ENCODE measurements at regions not wholly inside any gene's neighbourhood (a gene's known extent, or its start where the extent isn't known, plus 50 kb on each side); places are given as distances from the start of the nearest gene placed in this dataset.

DNA sequence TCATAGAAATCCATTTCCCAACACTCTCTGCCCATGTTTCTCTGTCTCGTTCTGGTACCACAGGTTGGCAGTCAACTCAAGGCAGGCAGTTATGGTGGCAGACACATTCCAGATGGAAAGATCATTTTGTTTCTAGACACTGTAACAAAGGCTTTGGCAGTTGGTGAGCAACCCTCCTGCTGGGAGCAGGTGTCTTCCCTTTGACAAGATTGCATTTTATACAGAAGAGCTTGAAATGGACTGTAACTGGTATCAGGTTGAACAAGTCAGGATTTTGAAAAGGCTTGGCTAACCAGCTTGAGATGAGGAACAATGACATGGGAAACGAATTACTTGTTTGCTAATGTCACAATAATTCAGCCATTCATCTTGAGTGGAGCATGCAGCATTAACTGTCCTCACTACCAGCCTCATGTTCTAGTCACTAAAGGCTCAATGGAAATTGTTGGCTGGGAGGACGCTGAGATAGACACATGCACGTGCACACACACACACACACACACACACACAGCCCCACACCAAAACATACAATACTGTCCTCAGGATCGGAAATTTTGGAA lies 170.0 kb downstream of the SEMA6D start:
- H3K27ac ChIP-seq: no peak overlapping the region
- TF ChIP-seq, protein P1, sequence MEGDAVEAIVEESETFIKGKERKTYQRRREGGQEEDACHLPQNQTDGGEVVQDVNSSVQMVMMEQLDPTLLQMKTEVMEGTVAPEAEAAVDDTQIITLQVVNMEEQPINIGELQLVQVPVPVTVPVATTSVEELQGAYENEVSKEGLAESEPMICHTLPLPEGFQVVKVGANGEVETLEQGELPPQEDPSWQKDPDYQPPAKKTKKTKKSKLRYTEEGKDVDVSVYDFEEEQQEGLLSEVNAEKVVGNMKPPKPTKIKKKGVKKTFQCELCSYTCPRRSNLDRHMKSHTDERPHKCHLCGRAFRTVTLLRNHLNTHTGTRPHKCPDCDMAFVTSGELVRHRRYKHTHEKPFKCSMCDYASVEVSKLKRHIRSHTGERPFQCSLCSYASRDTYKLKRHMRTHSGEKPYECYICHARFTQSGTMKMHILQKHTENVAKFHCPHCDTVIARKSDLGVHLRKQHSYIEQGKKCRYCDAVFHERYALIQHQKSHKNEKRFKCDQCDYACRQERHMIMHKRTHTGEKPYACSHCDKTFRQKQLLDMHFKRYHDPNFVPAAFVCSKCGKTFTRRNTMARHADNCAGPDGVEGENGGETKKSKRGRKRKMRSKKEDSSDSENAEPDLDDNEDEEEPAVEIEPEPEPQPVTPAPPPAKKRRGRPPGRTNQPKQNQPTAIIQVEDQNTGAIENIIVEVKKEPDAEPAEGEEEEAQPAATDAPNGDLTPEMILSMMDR (IDR thresholded peaks at IDR 0.05): no peak
- no peak for TF ChIP-seq ZFX (IDR thresholded peaks at IDR 0.05; ENCODE audit: borderline replicate concordance)

DNA sequence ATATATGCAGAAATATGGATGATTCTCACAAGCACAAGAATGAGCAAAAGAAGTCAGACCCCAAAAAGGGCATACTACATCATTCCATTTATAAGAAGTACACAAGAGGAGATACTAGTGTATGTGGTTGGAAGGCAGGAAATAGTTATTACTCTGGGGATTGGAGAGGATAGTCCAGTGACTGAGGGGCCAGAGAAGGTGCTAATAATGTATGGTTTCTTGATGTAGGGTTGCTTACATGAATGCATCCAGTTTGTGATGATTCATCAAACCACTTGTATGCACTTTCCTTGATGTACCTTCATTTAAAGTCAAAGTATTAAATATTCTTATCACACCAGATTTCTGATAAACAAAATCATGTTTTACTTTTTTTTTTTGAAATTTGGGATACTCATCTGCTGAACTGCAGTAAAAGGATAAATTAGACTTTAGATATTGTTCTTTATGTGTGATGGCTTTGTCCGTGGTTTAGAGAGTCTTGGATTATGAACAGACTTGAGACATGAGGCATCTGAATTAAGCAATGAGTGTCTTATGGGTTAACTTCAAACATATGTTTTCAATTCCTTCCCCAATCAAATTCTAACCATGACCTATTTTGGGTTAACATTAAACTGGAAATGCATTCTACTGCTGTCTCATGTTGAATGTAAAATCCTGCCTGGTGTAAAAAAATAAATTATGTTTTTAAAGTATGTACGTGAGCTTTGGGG lies 171.2 kb downstream of the SEMA6D start:
- H3K27ac ChIP-seq: no peak overlapping the region
- TF ChIP-seq ZFX (IDR thresholded peaks at IDR 0.05; ENCODE audit: borderline replicate concordance): no peak
- TF ChIP-seq, protein P1 (IDR thresholded peaks at IDR 0.05): no peak

DNA sequence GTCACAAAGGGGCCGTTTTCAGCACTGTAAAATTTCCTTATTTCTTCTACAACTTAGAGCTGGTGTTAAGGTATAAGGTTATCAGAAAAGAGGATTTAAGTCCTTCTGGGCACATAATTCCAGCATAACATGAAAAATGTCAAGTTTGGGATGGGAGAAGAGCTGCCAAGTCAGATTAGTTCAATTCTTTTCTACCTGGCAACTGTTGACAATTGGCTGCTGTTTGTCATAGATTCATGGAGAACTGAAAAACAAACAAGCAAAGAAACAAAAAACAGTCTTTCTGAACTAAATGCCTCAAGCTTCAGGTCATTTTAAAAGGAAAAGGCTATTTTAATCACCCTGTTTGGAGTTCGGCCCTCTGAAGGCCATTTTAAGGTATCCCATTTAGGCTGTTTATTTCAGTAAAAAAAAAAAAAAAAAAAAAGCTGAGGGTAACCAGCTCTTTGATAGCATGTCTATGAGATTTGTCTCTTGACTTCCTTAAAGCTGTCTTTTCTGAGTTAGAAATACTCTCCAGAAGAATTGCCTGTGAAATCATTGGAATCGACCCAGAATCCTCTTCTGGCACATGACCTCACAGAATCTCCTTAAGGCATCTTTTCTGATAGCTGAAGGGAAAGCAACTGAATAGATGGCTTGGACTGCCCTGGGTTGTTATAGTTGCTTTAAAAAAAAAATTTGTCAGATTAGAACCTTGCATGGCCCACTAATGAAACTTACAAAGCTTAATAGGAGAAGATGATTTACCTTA lies 173.3 kb downstream of the SEMA6D start:
- no peak overlapping the region for H3K27ac ChIP-seq
- TF ChIP-seq, protein P1 (IDR thresholded peaks at IDR 0.05): no peak
- no peak for TF ChIP-seq ZFX (IDR thresholded peaks at IDR 0.05; ENCODE audit: borderline replicate concordance)

DNA sequence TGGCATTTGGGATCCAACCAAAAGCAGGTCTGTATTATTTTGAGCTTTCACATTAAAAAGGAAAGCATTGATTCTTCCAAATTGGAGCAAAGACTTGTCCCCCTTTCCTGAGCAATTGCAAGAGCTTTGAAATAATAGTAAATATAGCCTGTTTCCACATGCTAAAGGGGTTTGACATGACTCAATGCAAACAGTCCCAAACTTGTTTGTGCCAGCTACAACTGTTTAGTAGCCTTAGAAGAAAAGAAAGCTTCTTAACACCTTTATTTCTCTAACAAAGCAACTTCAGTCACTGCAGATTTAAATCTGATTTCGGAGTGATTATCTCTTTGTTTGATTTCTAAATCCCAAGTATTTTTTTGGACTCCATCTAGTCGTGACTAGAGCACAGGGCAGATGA lies 180.2 kb downstream of the SEMA6D start:
- H3K27ac ChIP-seq: no peak overlapping the region
- TF ChIP-seq, protein P1 (IDR thresholded peaks at IDR 0.05): no peak
- no peak for TF ChIP-seq ZFX (IDR thresholded peaks at IDR 0.05; ENCODE audit: borderline replicate concordance)

DNA sequence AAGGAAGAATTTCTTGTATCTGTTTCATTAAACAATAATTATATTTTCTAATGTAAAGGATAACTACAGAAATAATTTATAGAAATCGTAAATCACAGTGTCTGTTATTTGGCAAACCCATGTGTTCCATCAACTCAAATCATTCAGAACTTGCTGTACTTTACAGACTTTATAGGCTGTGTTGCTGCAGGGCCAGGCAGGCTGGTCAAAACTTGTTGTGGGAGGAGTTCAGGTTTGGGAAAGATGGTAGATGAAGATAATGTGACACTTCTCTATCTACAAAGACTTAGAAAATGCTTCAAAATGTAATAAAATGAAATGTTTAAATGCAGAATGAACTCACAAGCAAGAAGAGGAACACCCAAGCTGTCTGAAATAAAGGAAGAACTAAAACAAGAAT lies 183.4 kb downstream of the SEMA6D start:
- TF ChIP-seq, protein P1 (IDR thresholded peaks at IDR 0.05): no peak
- TF ChIP-seq ZFX (IDR thresholded peaks at IDR 0.05; ENCODE audit: borderline replicate concordance): no peak
- H3K27ac ChIP-seq: no peak overlapping the region

DNA sequence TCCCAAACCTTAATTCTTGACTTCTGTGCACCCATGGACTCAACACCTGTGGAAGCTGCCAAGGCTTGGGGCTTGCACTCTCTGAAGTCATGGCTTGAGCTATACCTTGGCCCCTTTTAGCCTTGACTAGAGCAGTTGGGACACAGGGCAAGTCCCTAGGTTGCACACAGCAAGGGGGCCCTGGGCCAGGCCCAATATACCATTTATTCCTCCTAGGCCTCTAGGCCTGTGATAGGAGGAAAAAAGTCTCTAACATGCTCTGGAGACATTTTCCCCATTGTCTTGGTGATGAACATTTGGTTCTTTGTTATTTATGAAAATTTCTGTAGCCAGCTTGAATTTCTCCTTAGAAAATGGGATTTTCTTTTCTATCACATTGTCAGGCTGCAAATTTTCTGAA lies 186.1 kb downstream of the SEMA6D start:
- H3K27ac ChIP-seq: no peak overlapping the region
- TF ChIP-seq, protein P1 (IDR thresholded peaks at IDR 0.05): no peak
- TF ChIP-seq ZFX (IDR thresholded peaks at IDR 0.05; ENCODE audit: borderline replicate concordance): no peak

DNA sequence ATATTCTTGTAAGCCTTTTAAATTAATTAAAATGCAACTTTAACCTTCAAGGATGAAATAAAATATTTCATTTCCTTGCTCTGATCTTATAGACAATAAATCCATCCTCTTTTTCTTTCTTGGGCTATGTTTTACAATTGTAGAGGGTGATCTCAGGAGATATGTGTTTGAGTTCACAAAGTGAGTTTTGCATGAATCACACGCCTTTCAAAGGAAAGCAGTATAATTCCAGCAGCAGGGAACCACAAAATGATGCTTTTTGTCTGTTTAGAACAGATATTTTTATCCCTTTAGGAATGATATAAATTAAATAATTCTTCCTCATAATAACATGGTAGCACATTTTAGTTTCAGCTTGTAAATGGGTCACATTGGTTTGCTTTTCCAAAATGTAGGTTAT lies 191.2 kb downstream of the SEMA6D start:
- TF ChIP-seq, protein P1 (IDR thresholded peaks at IDR 0.05): no peak
- no peak for TF ChIP-seq ZFX (IDR thresholded peaks at IDR 0.05; ENCODE audit: borderline replicate concordance)
- no peak overlapping the region for H3K27ac ChIP-seq

Data from 22Rv1 (cell line).